ENCODE measurements at regions not wholly inside any gene's neighbourhood (a gene's known extent, or its start where the extent isn't known, plus 50 kb on each side); places are given as distances from the start of the nearest gene placed in this dataset.

- DNase-seq = no peak
Measured at GRCh38 chr1:79848316-79848715, 841.8 kb upstream of the ADGRL4 start.

- no peak for DNase-seq
Measured at GRCh38 chr1:79847700-79848099, 841.2 kb upstream of the ADGRL4 start.

- no peak for DNase-seq
Measured at GRCh38 chr1:79845936-79846335, 839.4 kb upstream of the ADGRL4 start.

- no peak for DNase-seq
Measured at GRCh38 chr1:79842811-79843210, 836.3 kb upstream of the ADGRL4 start.

GRCh38 chr1:79839882-79840281 is 833.4 kb upstream of the ADGRL4 start:
- DNase-seq = no peak

GRCh38 chr1:79827446-79827845 is 820.9 kb upstream of the ADGRL4 start:
- DNase-seq = no peak

GRCh38 chr1:79825551-79825950 is 819.0 kb upstream of the ADGRL4 start:
- no peak for DNase-seq

- no peak for DNase-seq
Measured at GRCh38 chr1:79822053-79822452, 815.5 kb upstream of the ADGRL4 start.

GRCh38 chr1:79819140-79819539 is 812.6 kb upstream of the ADGRL4 start:
- DNase-seq = no peak

GRCh38 chr1:79817031-79817560 is 810.6 kb upstream of the ADGRL4 start:
- DNase-seq = no peak

- DNase-seq = peak; percentile 78
Measured at GRCh38 chr1:79815115-79815514, 808.6 kb upstream of the ADGRL4 start.

- DNase-seq = no peak
Measured at GRCh38 chr1:79811173-79811572, 804.6 kb upstream of the ADGRL4 start.

GRCh38 chr1:79808816-79809475 is 802.4 kb upstream of the ADGRL4 start:
- no peak for DNase-seq

GRCh38 chr1:79807816-79808215 is 801.3 kb upstream of the ADGRL4 start:
- no peak for DNase-seq

GRCh38 chr1:79797487-79797886 is 791.0 kb upstream of the ADGRL4 start:
- DNase-seq = no peak

GRCh38 chr1:79796434-79796833 is 789.9 kb upstream of the ADGRL4 start:
- DNase-seq = no peak

- no peak for DNase-seq
Measured at GRCh38 chr1:79792219-79792930, 785.8 kb upstream of the ADGRL4 start.

GRCh38 chr1:79791488-79792218 is 785.1 kb upstream of the ADGRL4 start:
- DNase-seq = no peak

- DNase-seq = no peak
Measured at GRCh38 chr1:79790950-79791349, 784.4 kb upstream of the ADGRL4 start.

- DNase-seq = no peak
Measured at GRCh38 chr1:79787631-79788030, 781.1 kb upstream of the ADGRL4 start.

- no peak for DNase-seq
Measured at GRCh38 chr1:79785964-79786363, 779.4 kb upstream of the ADGRL4 start.

GRCh38 chr1:79785561-79785960 is 779.0 kb upstream of the ADGRL4 start:
- DNase-seq = no peak

GRCh38 chr1:79781261-79781660 is 774.7 kb upstream of the ADGRL4 start:
- no peak for DNase-seq
